NB4 (cell line): ENCODE measurements at regions not wholly inside any gene's neighbourhood (a gene's known extent, or its start where the extent isn't known, plus 50 kb on each side); places are given as distances from the start of the nearest gene placed in this dataset.

Experiments used
- MYC ChIP-seq: IDR thresholded peaks from 2 replicates; pipeline ENCODE4 v1.6.1; 2011; ENCODE audit warnings: low read depth, low read length
- TF ChIP-seq, protein P1 (sequence below): IDR thresholded peaks from 2 replicates; pipeline ENCODE4 v1.6.1; 2011; ENCODE audit warnings: low read depth, low read length
- TF ChIP-seq, protein P2 (sequence below): IDR thresholded peaks from one replicate; pipeline ENCODE4 v1.5.1; 2012; ENCODE audit warnings: low read depth, low read length

DNA sequence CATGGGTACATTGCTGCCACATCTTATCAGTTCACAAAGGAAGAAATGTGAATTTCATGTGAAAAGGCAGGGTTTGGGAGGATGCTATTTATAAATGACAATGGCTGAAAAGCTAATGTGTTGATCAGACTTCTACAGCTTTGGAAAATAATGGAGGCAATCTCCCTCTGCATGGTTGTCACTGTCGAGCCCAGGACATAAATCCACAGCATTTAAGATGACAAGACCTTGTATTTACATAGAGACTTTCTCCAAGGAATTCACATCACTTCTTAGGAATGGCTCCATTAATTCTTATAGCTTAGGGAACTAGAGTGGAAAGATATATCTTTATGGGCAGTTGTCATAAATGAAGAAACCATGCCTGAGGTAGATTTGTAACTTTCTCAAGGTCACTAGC lies 66.7 kb downstream of the CBLL2 start:
- TF ChIP-seq, protein P1, sequence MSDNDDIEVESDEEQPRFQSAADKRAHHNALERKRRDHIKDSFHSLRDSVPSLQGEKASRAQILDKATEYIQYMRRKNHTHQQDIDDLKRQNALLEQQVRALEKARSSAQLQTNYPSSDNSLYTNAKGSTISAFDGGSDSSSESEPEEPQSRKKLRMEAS: no peak
- TF ChIP-seq, protein P2, sequence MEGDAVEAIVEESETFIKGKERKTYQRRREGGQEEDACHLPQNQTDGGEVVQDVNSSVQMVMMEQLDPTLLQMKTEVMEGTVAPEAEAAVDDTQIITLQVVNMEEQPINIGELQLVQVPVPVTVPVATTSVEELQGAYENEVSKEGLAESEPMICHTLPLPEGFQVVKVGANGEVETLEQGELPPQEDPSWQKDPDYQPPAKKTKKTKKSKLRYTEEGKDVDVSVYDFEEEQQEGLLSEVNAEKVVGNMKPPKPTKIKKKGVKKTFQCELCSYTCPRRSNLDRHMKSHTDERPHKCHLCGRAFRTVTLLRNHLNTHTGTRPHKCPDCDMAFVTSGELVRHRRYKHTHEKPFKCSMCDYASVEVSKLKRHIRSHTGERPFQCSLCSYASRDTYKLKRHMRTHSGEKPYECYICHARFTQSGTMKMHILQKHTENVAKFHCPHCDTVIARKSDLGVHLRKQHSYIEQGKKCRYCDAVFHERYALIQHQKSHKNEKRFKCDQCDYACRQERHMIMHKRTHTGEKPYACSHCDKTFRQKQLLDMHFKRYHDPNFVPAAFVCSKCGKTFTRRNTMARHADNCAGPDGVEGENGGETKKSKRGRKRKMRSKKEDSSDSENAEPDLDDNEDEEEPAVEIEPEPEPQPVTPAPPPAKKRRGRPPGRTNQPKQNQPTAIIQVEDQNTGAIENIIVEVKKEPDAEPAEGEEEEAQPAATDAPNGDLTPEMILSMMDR: no peak
- no peak for TF ChIP-seq MYC
